Activated CD8-positive, alpha-beta memory T cell treated with anti-CD3 and anti-CD28 coated beads for 4 hours (primary cell): ENCODE measurements at regions not wholly inside any gene's neighbourhood (a gene's known extent, or its start where the extent isn't known, plus 50 kb on each side); places are given as distances from the start of the nearest gene placed in this dataset.

Experiments used
- DNase-seq, 2 donors: peaks; one replicate each; pipeline ENCODE4 v3.0.0-alpha.2; 2020; ENCODE audit warnings: low read depth in 2 of 2

- DNase-seq, result no peak
Measured at GRCh38 chr17:65405563-65405962, 155.9 kb downstream of the AXIN2 start.

- no peak for DNase-seq
Measured at GRCh38 chr17:65404761-65405160, 156.7 kb downstream of the AXIN2 start.

DNA sequence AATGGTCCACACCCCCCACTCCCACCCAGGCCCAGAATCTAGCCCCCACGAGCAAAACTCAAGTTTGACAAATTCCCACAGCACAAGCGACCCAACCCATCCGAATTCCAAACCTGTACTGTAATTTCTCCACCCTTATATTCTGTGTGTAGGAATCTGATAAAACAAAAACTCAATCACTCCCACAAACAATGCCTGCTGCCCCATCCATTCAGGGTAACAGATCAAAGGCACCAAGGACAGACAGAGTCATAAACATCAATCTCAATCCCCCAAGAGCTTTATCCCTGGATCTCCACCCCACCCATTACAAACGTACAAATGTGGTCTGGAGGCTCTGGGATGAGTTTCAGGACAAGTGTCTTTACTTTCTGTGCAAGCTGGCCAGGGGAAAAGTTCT lies 157.8 kb downstream of the AXIN2 start:
- DNase-seq, result no peak

- DNase-seq, result no peak
Measured at GRCh38 chr17:65402513-65403496, 158.6 kb downstream of the AXIN2 start.

- DNase-seq, result no peak
Measured at GRCh38 chr17:65401561-65401960, 159.9 kb downstream of the AXIN2 start.

GRCh38 chr17:65400701-65401100 lies 160.7 kb downstream of the AXIN2 start:
- no peak for DNase-seq

- DNase-seq, result no peak
Measured at GRCh38 chr17:65398040-65398787, 163.2 kb downstream of the AXIN2 start.

DNA sequence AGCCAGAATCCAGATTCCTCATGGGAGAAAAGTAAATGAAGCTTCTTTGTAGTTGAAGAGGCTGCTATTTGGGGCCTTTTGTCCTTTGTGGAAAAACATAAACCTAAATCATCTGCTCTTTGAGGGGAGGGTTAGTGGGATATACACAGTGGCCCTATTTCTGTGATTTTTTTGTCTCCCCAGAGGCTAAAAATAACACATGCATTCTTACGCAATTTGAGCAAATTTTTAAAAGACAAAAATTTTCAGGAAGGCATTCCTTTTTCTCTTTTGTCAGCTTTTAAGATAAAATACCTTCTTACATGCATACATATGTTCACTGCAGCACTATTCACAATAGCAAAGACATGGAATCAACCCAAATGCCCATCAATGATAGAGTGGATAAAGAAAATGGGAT lies 165.5 kb downstream of the AXIN2 start:
- DNase-seq, result no peak

DNA sequence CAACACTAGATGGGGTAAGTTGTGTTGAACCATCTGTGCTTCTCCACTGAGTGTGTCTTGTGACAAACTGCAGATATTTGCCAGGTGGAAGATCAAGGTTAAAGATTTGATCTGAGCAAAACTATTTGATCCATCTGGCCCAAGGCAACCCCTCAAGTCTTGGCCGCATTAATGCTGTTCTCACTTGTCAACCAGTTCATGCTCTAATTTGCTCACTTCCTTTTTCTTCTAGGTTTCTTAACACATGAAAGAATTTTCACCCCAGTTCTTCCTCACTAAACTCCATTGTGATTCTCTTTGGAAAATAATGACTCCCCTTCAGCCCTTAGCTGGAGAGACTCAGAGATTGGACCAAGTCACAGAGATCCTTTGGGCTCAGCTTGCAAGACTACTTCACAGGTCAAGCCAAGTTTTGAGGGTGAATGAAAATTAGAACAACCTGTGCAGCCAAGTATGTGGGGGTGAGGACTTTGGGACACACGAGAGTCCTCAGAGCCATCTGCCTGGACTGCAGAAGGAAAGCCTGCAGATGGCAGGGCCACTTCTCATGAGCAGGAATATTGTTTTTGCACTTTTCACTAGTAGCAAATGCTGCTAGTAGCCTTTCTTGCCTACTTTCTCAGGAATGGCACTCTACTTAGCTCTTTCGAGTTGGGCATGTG lies 166.5 kb downstream of the AXIN2 start:
- DNase-seq, result no peak

GRCh38 chr17:65393514-65393913 lies 167.9 kb downstream of the AXIN2 start:
- DNase-seq, result no peak

DNA sequence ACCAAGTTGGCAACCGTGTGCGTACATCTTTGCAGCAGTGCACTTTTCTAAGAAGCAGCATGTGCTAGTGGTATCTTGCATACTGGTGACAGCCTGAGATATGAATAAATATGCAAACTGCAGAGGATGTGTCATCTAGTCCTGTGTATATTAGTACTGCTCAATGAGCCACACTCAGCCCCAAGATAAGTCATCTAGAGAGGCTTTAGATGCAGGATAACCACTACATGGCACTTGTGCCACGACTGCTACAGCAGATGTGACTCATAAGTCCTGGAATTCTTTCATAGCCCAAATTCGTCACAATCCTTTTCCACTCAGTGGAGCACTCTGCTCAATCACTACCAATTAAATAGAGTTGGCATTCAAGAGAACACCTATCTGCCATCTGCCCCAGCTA lies 171.5 kb downstream of the AXIN2 start:
- DNase-seq, result no peak

GRCh38 chr17:65389426-65389825 lies 172.0 kb downstream of the AXIN2 start:
- no peak for DNase-seq

DNA sequence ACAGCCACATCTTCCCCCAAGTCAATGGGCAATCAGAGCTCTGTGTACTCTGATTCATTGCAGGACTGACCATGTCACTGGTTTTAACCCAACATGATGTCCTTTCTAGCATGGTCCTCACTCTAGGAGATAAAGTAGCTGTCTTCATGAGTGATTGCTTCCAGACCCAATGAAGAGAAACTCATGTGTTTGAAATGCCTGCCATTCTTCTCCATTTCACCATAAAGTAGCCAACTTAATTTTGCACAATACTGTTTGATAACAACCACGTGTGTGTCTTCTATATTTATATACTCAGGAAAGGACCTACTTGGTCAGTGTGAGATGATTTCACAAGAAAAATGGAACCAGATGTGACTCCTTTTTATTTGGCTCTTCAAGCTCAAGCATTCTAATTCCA lies 172.5 kb downstream of the AXIN2 start:
- no peak for DNase-seq

DNA sequence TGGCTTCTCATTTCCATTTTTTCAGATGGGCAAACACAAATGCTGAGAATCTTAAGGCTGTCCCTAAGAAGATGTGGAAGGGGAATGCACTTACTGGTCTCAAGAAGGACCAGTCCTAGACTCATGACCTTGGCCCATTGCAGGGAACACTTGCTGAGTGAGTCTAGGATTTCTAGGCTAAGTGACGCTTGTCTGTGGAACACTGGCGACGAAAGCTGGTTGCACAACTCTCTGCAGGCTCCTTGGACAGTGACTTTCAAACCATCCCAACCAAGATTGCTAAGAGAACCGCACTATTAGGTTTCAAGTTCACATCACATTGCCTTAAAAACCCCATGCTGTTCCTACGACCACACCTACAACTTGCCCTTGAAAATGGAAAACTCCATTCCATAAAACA lies 174.1 kb downstream of the AXIN2 start:
- no peak for DNase-seq

- no peak for DNase-seq
Measured at GRCh38 chr17:65385726-65386125, 175.7 kb downstream of the AXIN2 start.

GRCh38 chr17:65385071-65385470 lies 176.4 kb downstream of the AXIN2 start:
- DNase-seq, result no peak

DNA sequence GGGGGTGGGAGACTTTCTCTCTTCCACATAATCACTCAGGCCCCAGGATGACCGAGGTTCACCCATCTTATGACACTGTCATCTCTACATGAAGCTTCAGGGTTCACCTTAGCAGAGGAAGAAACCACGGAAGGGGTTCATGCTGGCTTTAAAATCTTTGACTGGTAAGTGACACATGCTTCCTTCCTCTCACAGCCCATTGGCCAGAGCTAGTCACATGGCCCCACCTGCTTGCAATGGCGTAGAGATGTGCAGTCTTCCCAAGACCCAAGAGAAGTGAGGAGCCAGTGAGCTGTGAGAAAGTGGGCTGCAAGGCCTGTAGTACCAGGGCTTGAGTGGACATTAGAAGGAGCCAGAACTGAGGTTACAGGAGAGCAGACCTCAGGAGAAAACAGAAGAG lies 180.3 kb downstream of the AXIN2 start:
- DNase-seq, result no peak

- no peak for DNase-seq
Measured at GRCh38 chr17:65374966-65375365, 186.5 kb downstream of the AXIN2 start.

GRCh38 chr17:65371702-65372101 lies 189.7 kb downstream of the AXIN2 start:
- DNase-seq, result no peak

GRCh38 chr17:65370669-65371131 lies 190.7 kb downstream of the AXIN2 start:
- no peak for DNase-seq

DNA sequence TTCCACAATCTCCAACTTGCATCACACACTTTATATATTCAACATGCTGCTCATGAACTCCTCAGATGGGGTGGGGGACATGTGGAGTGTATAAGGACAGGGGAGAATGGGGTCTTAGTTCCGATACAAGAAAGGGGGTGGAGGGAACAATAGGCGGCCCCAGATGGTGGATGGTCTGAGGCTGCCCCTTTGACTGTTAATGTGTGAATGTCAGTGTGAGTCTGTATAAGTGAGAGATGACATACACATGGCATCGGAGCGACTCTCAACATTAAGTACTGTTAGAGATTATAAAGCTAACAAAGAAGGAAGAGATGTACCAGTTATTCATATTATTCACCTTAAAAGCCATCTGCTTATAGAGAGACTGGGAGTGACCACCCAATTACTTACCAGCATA lies 193.1 kb downstream of the AXIN2 start:
- no peak for DNase-seq
